ENCODE measurements at regions not wholly inside any gene's neighbourhood (a gene's known extent, or its start where the extent isn't known, plus 50 kb on each side); places are given as distances from the start of the nearest gene placed in this dataset.

DNA sequence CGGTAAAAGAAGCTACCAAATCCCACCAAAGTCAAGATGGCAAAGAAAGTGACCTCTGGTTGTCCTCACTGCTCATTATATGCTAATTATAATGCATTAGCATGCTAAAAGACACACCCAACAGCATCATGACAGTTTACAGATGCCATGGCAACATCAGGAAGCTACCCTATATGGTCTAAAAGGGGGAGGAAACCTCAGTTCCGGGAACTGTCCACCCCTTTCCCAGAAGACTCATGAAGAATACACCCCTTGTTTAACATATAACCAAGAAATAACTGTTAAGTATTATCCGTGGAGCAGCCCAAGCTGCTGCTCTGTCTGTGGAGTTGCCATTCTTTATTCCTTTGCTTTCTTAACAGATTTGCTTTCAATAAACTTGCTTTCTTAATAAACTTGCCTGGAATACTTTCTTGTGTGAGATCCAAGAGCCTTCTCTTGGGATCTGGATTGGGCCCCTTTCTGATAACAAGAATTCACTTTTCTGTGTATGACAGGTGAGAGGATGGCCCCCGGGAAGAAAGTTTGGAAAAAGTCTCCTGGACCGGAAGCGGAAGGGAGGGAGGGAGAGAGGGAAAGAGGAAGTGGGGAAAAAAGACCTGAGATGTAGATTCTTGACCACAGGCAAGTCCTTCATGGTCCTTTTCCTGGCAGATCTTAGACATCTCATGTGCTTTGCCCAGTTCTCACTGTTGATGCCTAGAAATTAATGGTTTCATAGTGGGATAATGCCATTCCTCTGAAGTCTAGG lies 146.7 kb upstream of the ID4 start (continued):
- TF ChIP-seq ZBTB12 (CRISPR knock-in tag; IDR thresholded peaks at IDR 0.05), result no peak
- no peak for TF ChIP-seq NCOA6 (IDR thresholded peaks at IDR 0.05)
- peak; percentile 83 for TF ChIP-seq SPI1 (IDR thresholded peaks at IDR 0.05; ENCODE audit: borderline replicate concordance, low read depth, low read length)
- peak; percentile 38; the same call in 1 of the 2 replicates for TF ChIP-seq RFX1 (IDR thresholded peaks at IDR 0.05)

DNA sequence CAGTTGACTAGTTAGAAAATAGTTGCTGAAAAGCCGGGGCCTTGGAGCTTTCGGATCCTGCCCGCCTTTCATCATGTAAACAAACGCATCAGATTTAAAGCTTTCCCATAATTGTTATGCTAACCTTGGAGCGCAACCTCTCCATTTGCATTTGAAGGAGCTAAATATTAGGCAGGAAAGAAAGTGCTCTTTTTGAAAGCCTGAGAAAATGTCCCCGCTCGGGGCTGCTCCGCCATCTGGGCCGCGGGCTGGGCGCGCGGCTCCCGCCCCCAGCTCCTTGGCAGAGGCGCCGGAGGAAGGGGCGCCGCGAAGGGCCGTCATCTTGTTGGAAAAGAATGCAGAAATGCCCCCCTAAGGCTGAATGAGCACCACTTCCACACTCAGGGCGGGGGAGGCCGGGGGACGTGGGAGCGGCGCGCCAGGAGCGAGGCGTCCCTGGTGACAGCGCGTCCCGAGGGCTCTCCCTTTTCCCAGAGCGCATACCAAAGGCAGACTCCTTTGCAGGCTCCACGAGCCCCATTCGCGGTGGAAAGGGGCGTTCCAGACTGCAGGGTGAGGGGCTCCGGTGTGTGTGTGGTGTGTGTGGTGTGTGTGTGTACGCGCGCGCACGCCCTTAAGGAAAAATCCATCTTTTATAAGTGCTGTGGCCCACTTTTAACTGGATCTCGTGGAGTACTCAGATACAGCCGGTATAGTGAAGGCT lies 145.6 kb upstream of the ID4 start:
- H3K27ac ChIP-seq (ENCODE audit: extremely low read depth, low read depth, low read length), result no peak overlapping the region
- ChIA-PET CTCF (ENCODE audit: low intra/inter-chr PET ratio) (no interaction called here), POLR2A (interaction anchor here (0.6 kb wide), 1 partner anchor 1354 kb away, joined by 3 read pairs; no protein-coding TSS in a partner anchor)
- ATAC-seq (no peak), DNase-seq (ENCODE audit: extremely low read depth in 1 of 4, low spot score in 3 of 4) (no peak), FAIRE-seq (no peak)
- H4K20me1 ChIP-seq (replicated peaks; ENCODE audit: control insufficient read depth, insufficient read depth, low read length), result no peaks in the 10 kb centered on the region
- WGBS (ENCODE audit: insufficient coverage, low coverage, missing lambda C conversion rate), result 3% methylated on average over 41 of the region's 44 CpGs
- in situ Hi-C loops (cut with MboI), result no loop called here
- peaks cover 0 to 7% of the 10 kb centered on the region in 2 experiments; a peak in 2 of 5 replicates for H3K27me3 ChIP-seq (ENCODE audit: control insufficient read depth in 2 of 2, insufficient read depth in 2 of 2, low read length in 2 of 2)
- no peaks in the 10 kb centered on the region for H3K9me3 ChIP-seq (replicated peaks; ENCODE audit: control insufficient read depth, insufficient read depth, low read depth, low read length)
- no peaks in the 10 kb centered on the region for H3K9me1 ChIP-seq (ENCODE audit: control insufficient read depth, insufficient read depth, low read length)
- BruUV-seq (replicated peaks), result no TSS peak
- no peaks in the 10 kb centered on the region for H3K36me3 ChIP-seq (ENCODE audit: control insufficient read depth, insufficient read depth, low read length)
- H3K4me3 ChIP-seq, result no peak overlapping the region
- TF ChIP-seq ESRRB (CRISPR knock-in tag; IDR thresholded peaks at IDR 0.05; ENCODE audit: borderline replicate concordance), result no peak
- TF ChIP-seq, protein P1, sequence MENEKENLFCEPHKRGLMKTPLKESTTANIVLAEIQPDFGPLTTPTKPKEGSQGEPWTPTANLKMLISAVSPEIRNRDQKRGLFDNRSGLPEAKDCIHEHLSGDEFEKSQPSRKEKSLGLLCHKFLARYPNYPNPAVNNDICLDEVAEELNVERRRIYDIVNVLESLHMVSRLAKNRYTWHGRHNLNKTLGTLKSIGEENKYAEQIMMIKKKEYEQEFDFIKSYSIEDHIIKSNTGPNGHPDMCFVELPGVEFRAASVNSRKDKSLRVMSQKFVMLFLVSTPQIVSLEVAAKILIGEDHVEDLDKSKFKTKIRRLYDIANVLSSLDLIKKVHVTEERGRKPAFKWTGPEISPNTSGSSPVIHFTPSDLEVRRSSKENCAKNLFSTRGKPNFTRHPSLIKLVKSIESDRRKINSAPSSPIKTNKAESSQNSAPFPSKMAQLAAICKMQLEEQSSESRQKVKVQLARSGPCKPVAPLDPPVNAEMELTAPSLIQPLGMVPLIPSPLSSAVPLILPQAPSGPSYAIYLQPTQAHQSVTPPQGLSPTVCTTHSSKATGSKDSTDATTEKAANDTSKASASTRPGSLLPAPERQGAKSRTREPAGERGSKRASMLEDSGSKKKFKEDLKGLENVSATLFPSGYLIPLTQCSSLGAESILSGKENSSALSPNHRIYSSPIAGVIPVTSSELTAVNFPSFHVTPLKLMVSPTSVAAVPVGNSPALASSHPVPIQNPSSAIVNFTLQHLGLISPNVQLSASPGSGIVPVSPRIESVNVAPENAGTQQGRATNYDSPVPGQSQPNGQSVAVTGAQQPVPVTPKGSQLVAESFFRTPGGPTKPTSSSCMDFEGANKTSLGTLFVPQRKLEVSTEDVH (IDR thresholded peaks at IDR 0.05; ENCODE audit: low read depth, partially characterized antibody), result no peak
- TF ChIP-seq, protein P2, sequence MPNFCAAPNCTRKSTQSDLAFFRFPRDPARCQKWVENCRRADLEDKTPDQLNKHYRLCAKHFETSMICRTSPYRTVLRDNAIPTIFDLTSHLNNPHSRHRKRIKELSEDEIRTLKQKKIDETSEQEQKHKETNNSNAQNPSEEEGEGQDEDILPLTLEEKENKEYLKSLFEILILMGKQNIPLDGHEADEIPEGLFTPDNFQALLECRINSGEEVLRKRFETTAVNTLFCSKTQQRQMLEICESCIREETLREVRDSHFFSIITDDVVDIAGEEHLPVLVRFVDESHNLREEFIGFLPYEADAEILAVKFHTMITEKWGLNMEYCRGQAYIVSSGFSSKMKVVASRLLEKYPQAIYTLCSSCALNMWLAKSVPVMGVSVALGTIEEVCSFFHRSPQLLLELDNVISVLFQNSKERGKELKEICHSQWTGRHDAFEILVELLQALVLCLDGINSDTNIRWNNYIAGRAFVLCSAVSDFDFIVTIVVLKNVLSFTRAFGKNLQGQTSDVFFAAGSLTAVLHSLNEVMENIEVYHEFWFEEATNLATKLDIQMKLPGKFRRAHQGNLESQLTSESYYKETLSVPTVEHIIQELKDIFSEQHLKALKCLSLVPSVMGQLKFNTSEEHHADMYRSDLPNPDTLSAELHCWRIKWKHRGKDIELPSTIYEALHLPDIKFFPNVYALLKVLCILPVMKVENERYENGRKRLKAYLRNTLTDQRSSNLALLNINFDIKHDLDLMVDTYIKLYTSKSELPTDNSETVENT (CRISPR knock-in tag; IDR thresholded peaks at IDR 0.05), result no peak
- TF ChIP-seq NCOA1 (IDR thresholded peaks at IDR 0.05; ENCODE audit: low read depth), result no peak
- no peak for TF ChIP-seq SRSF3 (IDR thresholded peaks at IDR 0.05; ENCODE audit: insufficient read depth, low read length)
- no peak for TF ChIP-seq ZBTB1 (CRISPR knock-in tag; IDR thresholded peaks at IDR 0.05; ENCODE audit: borderline replicate concordance, low read depth)
- TF ChIP-seq SP2 (IDR thresholded peaks at IDR 0.05; ENCODE audit: extremely low read depth, low read depth, low read length, poor library complexity, severe bottlenecking), result no peak
- no peak for TF ChIP-seq EHMT2 (IDR thresholded peaks at IDR 0.05)
- no peak for TF ChIP-seq BRD4 (IDR thresholded peaks at IDR 0.05)
- no peak for TF ChIP-seq SRF (CRISPR knock-in tag; IDR thresholded peaks at IDR 0.05)
- intact Hi-C loops (cut with micrococcal nuclease), result no loop called here
- no peak overlapping the region for H2AFZ ChIP-seq (ENCODE audit: low read depth, low read length)
- H3K4me1 ChIP-seq (replicated peaks in 1 of 2; ENCODE audit: control insufficient read depth in 2 of 2, insufficient read depth in 2 of 2, low read length in 2 of 2), result no peaks in the 10 kb centered on the region; a peak in 1 of 5 replicates
- no peak overlapping the region for H3K4me2 ChIP-seq (ENCODE audit: insufficient read depth, low read length)
- H3K9ac ChIP-seq (ENCODE audit: insufficient read depth in 1 of 2, low read depth in 2 of 2, low read length in 2 of 2), result no peak overlapping the region
- H3K79me2 ChIP-seq (ENCODE audit: control insufficient read depth, insufficient read depth, low read length), result no peaks in the 10 kb centered on the region
